H9 (cell line): ENCODE measurements at regions not wholly inside any gene's neighbourhood (a gene's known extent, or its start where the extent isn't known, plus 50 kb on each side); places are given as distances from the start of the nearest gene placed in this dataset.
A peak's percentile ranks its signal among the peaks of the same experiment; 100 is the strongest.

Experiments used
- DNase-seq: peaks from one replicate; pipeline ENCODE4 v3.0.0-alpha.2; 2017
- H2AFZ ChIP-seq: one replicate; pipeline ENCODE4 v1.6.1; 2013; ENCODE audit warnings: mild to moderate bottlenecking, low read length, control low read depth, moderate library complexity
- H2AK5ac ChIP-seq: 2 replicates; pipeline ENCODE4 v1.6.1; 2013; ENCODE audit warnings: low read length, control low read depth, mixed read lengths; ENCODE audit not compliant: insufficient read length
- H2BK120ac ChIP-seq: one replicate; pipeline ENCODE4 v1.6.1; 2013; ENCODE audit warnings: low read depth, mild to moderate bottlenecking, low read length, control low read depth, inconsistent platforms; ENCODE audit not compliant: poor library complexity, severe bottlenecking
- H2BK12ac ChIP-seq: 2 replicates; pipeline ENCODE4 v1.6.1; 2013; ENCODE audit warnings: low read length, control low read depth, mixed read lengths, low read depth; ENCODE audit not compliant: insufficient read length
- H2BK15ac ChIP-seq: 2 replicates; pipeline ENCODE4 v1.6.1; 2013; ENCODE audit warnings: low read depth, low read length, control low read depth
- H2BK20ac ChIP-seq: one replicate; pipeline ENCODE4 v1.6.1; 2013; ENCODE audit warnings: low read depth, mild to moderate bottlenecking, low read length, control low read depth, inconsistent platforms; ENCODE audit not compliant: poor library complexity, severe bottlenecking
- H2BK5ac ChIP-seq: 2 replicates; pipeline ENCODE4 v1.6.1; 2013; ENCODE audit warnings: low read length, control low read depth, mixed read lengths; ENCODE audit not compliant: insufficient read length
- H3K14ac ChIP-seq: 2 replicates; pipeline ENCODE4 v1.6.1; 2013; ENCODE audit warnings: low read length, control low read depth; ENCODE audit not compliant: insufficient read depth
- H3K18ac ChIP-seq: 2 replicates; pipeline ENCODE4 v1.6.1; 2013; ENCODE audit warnings: low read depth, mild to moderate bottlenecking, mixed read lengths, low read length, control low read depth; ENCODE audit not compliant: insufficient read length
- H3K23ac ChIP-seq: 2 replicates; pipeline ENCODE4 v1.6.1; 2013; ENCODE audit warnings: low read length, control low read depth, mixed read lengths, low read depth; ENCODE audit not compliant: insufficient read length
- H3K23me2 ChIP-seq: 2 replicates; pipeline ENCODE4 v1.6.1; 2013; ENCODE audit warnings: low read depth, mild to moderate bottlenecking, mixed read lengths, low read length, control low read depth; ENCODE audit not compliant: insufficient read length, poor library complexity, severe bottlenecking
- H3K27ac ChIP-seq: 2 replicates; pipeline ENCODE4 v1.5.1; 2013; ENCODE audit warnings: low read length, control low read depth, mixed read lengths, low read depth; ENCODE audit not compliant: insufficient read length
- H3K27me3 ChIP-seq: 2 replicates; pipeline ENCODE4 v1.6.1; 2013; ENCODE audit warnings: low read length, control low read depth, inconsistent platforms; ENCODE audit not compliant: insufficient read depth
- H3K4ac ChIP-seq: 2 replicates; pipeline ENCODE4 v1.6.1; 2013; ENCODE audit warnings: low read depth, mild to moderate bottlenecking, control low read depth, inconsistent platforms, low read length, moderate library complexity
- H3K4me1 ChIP-seq: 2 replicates; pipeline ENCODE4 v1.6.1; 2013; ENCODE audit warnings: low read length, control low read depth, inconsistent platforms; ENCODE audit not compliant: insufficient read depth
- H3K4me2 ChIP-seq: 2 replicates; pipeline ENCODE4 v1.6.1; 2013; ENCODE audit warnings: low read length, control low read depth, mixed read lengths; ENCODE audit not compliant: insufficient read length, insufficient read depth
- H3K56ac ChIP-seq: 2 replicates; pipeline ENCODE4 v1.6.1; 2013; ENCODE audit warnings: low read depth, mild to moderate bottlenecking, mixed read lengths, low read length, control low read depth; ENCODE audit not compliant: insufficient read length
- H3K79me1 ChIP-seq: 2 replicates; pipeline ENCODE4 v1.6.1; 2013; ENCODE audit warnings: low read depth, mild to moderate bottlenecking, moderate library complexity, low read length, control low read depth, inconsistent platforms; ENCODE audit not compliant: insufficient read depth, poor library complexity, severe bottlenecking
- H3K79me2 ChIP-seq: 2 replicates; pipeline ENCODE4 v1.6.1; 2013; ENCODE audit warnings: low read length, control low read depth, inconsistent platforms; ENCODE audit not compliant: insufficient read depth
- H3K9ac ChIP-seq: 2 replicates; pipeline ENCODE4 v1.6.1; 2013; ENCODE audit warnings: low read length, control low read depth, mixed read lengths; ENCODE audit not compliant: insufficient read length; ENCODE audit errors: extremely low read depth
- H3K9me3 ChIP-seq: one replicate; pipeline ENCODE4 v1.6.1; 2013; ENCODE audit warnings: low read depth, low read length, inconsistent platforms; ENCODE audit not compliant: control insufficient read depth
- H3T11ph ChIP-seq: one replicate; pipeline ENCODE4 v1.6.1; 2013; ENCODE audit warnings: mild to moderate bottlenecking, low read length, control low read depth, inconsistent platforms
- H4K20me1 ChIP-seq: one replicate; pipeline ENCODE4 v1.6.1; 2013; ENCODE audit not compliant: control insufficient read depth, insufficient read length, insufficient read depth
- H4K5ac ChIP-seq: 2 replicates; pipeline ENCODE4 v1.6.1; 2013; ENCODE audit warnings: low read depth, mild to moderate bottlenecking, mixed read lengths, low read length, control low read depth; ENCODE audit not compliant: insufficient read length
- H4K8ac ChIP-seq: replicated peaks from 2 replicates; pipeline ENCODE4 v1.6.1; 2013; ENCODE audit warnings: low read length, control low read depth, mixed read lengths, low read depth; ENCODE audit not compliant: insufficient read length
- H4K91ac ChIP-seq: 2 replicates; pipeline ENCODE4 v1.6.1; 2013; ENCODE audit warnings: low read depth, mild to moderate bottlenecking, moderate library complexity, mixed read lengths, low read length, control low read depth; ENCODE audit not compliant: insufficient read length
- H3K27ac Mint-ChIP-seq, 3 experiments: 2 replicates in 2 of 3; 3 replicates in 1 of 3; pipeline ENCODE4 v1.8.0; 2020 to 2021; ENCODE audit warnings: mixed read lengths in 3 of 3, mild to moderate bottlenecking in 1 of 3, moderate library complexity in 1 of 3
- H3K27me3 Mint-ChIP-seq: 2 replicates; pipeline ENCODE4 v1.8.0; 2021; ENCODE audit warnings: low read depth, mild to moderate bottlenecking, moderate library complexity, mixed read lengths
- H3K36me3 Mint-ChIP-seq, 3 experiments: 2 replicates in 2 of 3; 3 replicates in 1 of 3; pipeline ENCODE4 v1.8.0; 2020 to 2021; ENCODE audit warnings: low read depth in 3 of 3, mixed read lengths in 3 of 3; ENCODE audit not compliant: insufficient read depth in 1 of 3
- H3K4me1 Mint-ChIP-seq, 2 experiments: 2 replicates each; pipeline ENCODE4 v1.8.0; 2020; ENCODE audit warnings: mixed read lengths in 2 of 2
- H3K4me3 Mint-ChIP-seq, 2 experiments: 2 replicates in 1 of 2; 3 replicates in 1 of 2; pipeline ENCODE4 v1.8.0; 2020 to 2021; ENCODE audit warnings: mild to moderate bottlenecking in 2 of 2, mixed read lengths in 2 of 2, moderate library complexity in 1 of 2
- H3K9me3 Mint-ChIP-seq, 2 experiments: 2 replicates in 1 of 2; 3 replicates in 1 of 2; pipeline ENCODE4 v1.8.0; 2020; ENCODE audit warnings: mild to moderate bottlenecking in 2 of 2, mixed read lengths in 2 of 2, moderate library complexity in 1 of 2
- CTCF ChIP-seq: fragments of 200-600 bp; sonication (generic); conservative IDR thresholded peaks from 3 replicates; pipeline ENCODE4 v1.8.0; 2021; ENCODE audit warnings: antibody characterized with exemption, mild to moderate bottlenecking
- WGBS: extraction: QIAGEN DNeasy Blood & Tissue Kit; methylation state at CpG from one replicate; pipeline ENCODE4 v1.1.7; 2013; ENCODE audit warnings: missing lambda C conversion rate, low lambda C conversion rate, mixed read lengths; ENCODE audit not compliant: insufficient read length; ENCODE audit errors: extremely low coverage; 5-methylcytosine and 5-hydroxymethylcytosine counted together

- Mint-ChIP-seq H3K27me3 (no peaks in the 10 kb centered on the region), H3K27ac (no peak overlapping the region), H3K9me3 (no peaks in the 10 kb centered on the region; a peak in 1 of 5 replicates), H3K4me3 (no peak overlapping the region), H3K4me1 (peaks cover 0 to 10% of the 10 kb centered on the region in 2 experiments; a peak in 2 of 4 replicates), H3K36me3 (no peaks in the 10 kb centered on the region)
- H3K18ac ChIP-seq, result no peak overlapping the region
- peaks cover 1% of the 10 kb centered on the region; the same call in 1 of the 2 replicates for H3K4me1 ChIP-seq
- no peak overlapping the region for H2BK120ac ChIP-seq
- H4K91ac ChIP-seq, result no peak overlapping the region
- H3K79me1 ChIP-seq, result no peaks in the 10 kb centered on the region
- no peaks in the 10 kb centered on the region for H3K9me3 ChIP-seq
- H3K79me2 ChIP-seq, result no peaks in the 10 kb centered on the region
- H2BK15ac ChIP-seq, result no peak overlapping the region
- no peaks in the 10 kb centered on the region for H4K20me1 ChIP-seq
- H2BK5ac ChIP-seq, result no peak overlapping the region
- no peak overlapping the region for H3K4me2 ChIP-seq
- H3K56ac ChIP-seq, result no peak overlapping the region
- no peak overlapping the region for H3K4ac ChIP-seq
- H3K23ac ChIP-seq, result no peak overlapping the region
- no peak overlapping the region for H3T11ph ChIP-seq
- no peak overlapping the region for H4K5ac ChIP-seq
- no peak overlapping the region for H3K27ac ChIP-seq
- H4K8ac ChIP-seq, result no peak overlapping the region
- H2AFZ ChIP-seq, result no peak overlapping the region
- H3K9ac ChIP-seq, result no peak overlapping the region
- no peak overlapping the region for H2BK12ac ChIP-seq
- no peak overlapping the region for H3K14ac ChIP-seq
- H2AK5ac ChIP-seq, result no peak overlapping the region
- H3K23me2 ChIP-seq, result no peaks in the 10 kb centered on the region
- no peak for TF ChIP-seq CTCF
- DNase-seq, result peak; percentile 38
- WGBS, result no CpG with 5 or more reads among the region's 8 CpGs
- H2BK20ac ChIP-seq, result no peak overlapping the region
- no peaks in the 10 kb centered on the region for H3K27me3 ChIP-seq
These were observed 112.8 kb upstream of the TSHZ2 start for GRCh38 chr20:52859156-52859876.
